ENCODE measurements at regions not wholly inside any gene's neighbourhood (a gene's known extent, or its start where the extent isn't known, plus 50 kb on each side); places are given as distances from the start of the nearest gene placed in this dataset.
"Not testable (repeated sequence)": the region's sequence is repeated elsewhere in the genome, so short reads cannot be mapped to it uniquely, and the experiment has no call there.

GRCh38 chr6:17206566-17207072 lies 74.5 kb upstream of the RBM24 start:
- TF ChIP-seq CTCF (conservative IDR thresholded peaks at IDR 0.05; ENCODE audit: low read depth, low read length): no peak
- no peak for DNase-seq (ENCODE audit: low read depth)
- H3K4me3 ChIP-seq (ENCODE audit: low read depth, low read length): no peak overlapping the region

- H3K4me3 ChIP-seq (ENCODE audit: low read depth, low read length): no peak overlapping the region
- TF ChIP-seq CTCF (conservative IDR thresholded peaks at IDR 0.05; ENCODE audit: low read depth, low read length): no peak
- no peak for DNase-seq (ENCODE audit: low read depth)
Observed at GRCh38 chr6:17207281-17207680, 73.9 kb upstream of the RBM24 start.

GRCh38 chr6:17210683-17211082 lies 70.5 kb upstream of the RBM24 start:
- no peak for TF ChIP-seq CTCF (conservative IDR thresholded peaks at IDR 0.05; ENCODE audit: low read depth, low read length)
- no peak for DNase-seq (ENCODE audit: low read depth)
- no peak overlapping the region for H3K4me3 ChIP-seq (ENCODE audit: low read depth, low read length)

GRCh38 chr6:17211101-17211500 lies 70.1 kb upstream of the RBM24 start:
- no peak for TF ChIP-seq CTCF (conservative IDR thresholded peaks at IDR 0.05; ENCODE audit: low read depth, low read length)
- DNase-seq (ENCODE audit: low read depth): no peak
- no peak overlapping the region for H3K4me3 ChIP-seq (ENCODE audit: low read depth, low read length)

GRCh38 chr6:17212546-17213371 lies 68.4 kb upstream of the RBM24 start:
- no peak for TF ChIP-seq CTCF (conservative IDR thresholded peaks at IDR 0.05; ENCODE audit: low read depth, low read length)
- no peak for DNase-seq (ENCODE audit: low read depth)
- H3K4me3 ChIP-seq (ENCODE audit: low read depth, low read length): no peak overlapping the region

GRCh38 chr6:17214106-17214505 lies 67.1 kb upstream of the RBM24 start:
- no peak for DNase-seq (ENCODE audit: low read depth)
- no peak for TF ChIP-seq CTCF (conservative IDR thresholded peaks at IDR 0.05; ENCODE audit: low read depth, low read length)
- H3K4me3 ChIP-seq (ENCODE audit: low read depth, low read length): no peak overlapping the region

GRCh38 chr6:17216972-17217371 lies 64.2 kb upstream of the RBM24 start:
- not testable (repeated sequence) for DNase-seq (ENCODE audit: low read depth); H3K4me3 ChIP-seq (ENCODE audit: low read depth, low read length)
